T-helper 9 cell (primary cell): ENCODE measurements at regions not wholly inside any gene's neighbourhood (a gene's known extent, or its start where the extent isn't known, plus 50 kb on each side); places are given as distances from the start of the nearest gene placed in this dataset.

Experiments
- DNase-seq: peaks from one replicate; pipeline ENCODE4 v3.0.0-alpha.2; 2020

GRCh38 chr2:38509947-38510326, 92.8 kb downstream of the HNRNPLL start:
- no peak for DNase-seq

GRCh38 chr2:38509314-38509946, 93.3 kb downstream of the HNRNPLL start:
- DNase-seq, result no peak

GRCh38 chr2:38508311-38509039, 94.3 kb downstream of the HNRNPLL start:
- DNase-seq, result peak; percentile 70

GRCh38 chr2:38507712-38508111, 95.0 kb downstream of the HNRNPLL start:
- no peak for DNase-seq

GRCh38 chr2:38505779-38506178, 96.9 kb downstream of the HNRNPLL start:
- no peak for DNase-seq

- DNase-seq, result no peak
Observed at GRCh38 chr2:38504169-38504568, 98.6 kb downstream of the HNRNPLL start.

- no peak for DNase-seq
Observed at GRCh38 chr2:38502107-38502506, 100.6 kb downstream of the HNRNPLL start.

- DNase-seq, result no peak
Observed at GRCh38 chr2:38500283-38500634, 102.5 kb downstream of the HNRNPLL start.

- no peak for DNase-seq
Observed at GRCh38 chr2:38499548-38500282, 103.0 kb downstream of the HNRNPLL start.

GRCh38 chr2:38498045-38498481, 104.7 kb downstream of the HNRNPLL start:
- DNase-seq, result no peak

GRCh38 chr2:38497670-38498037, 105.1 kb downstream of the HNRNPLL start:
- no peak for DNase-seq

GRCh38 chr2:38496927-38497669, 105.6 kb downstream of the HNRNPLL start:
- DNase-seq, result no peak

- DNase-seq, result no peak
Observed at GRCh38 chr2:38495880-38496279, 106.8 kb downstream of the HNRNPLL start.

GRCh38 chr2:38494394-38494793, 108.3 kb downstream of the HNRNPLL start:
- no peak for DNase-seq

- no peak for DNase-seq
Observed at GRCh38 chr2:38492042-38492615, 110.6 kb downstream of the HNRNPLL start.

- no peak for DNase-seq
Observed at GRCh38 chr2:38491436-38491835, 111.3 kb downstream of the HNRNPLL start.

- no peak for DNase-seq
Observed at GRCh38 chr2:38489846-38490245, 112.8 kb upstream of the ATL2 start.

- DNase-seq, result no peak
Observed at GRCh38 chr2:38487852-38488251, 110.8 kb upstream of the ATL2 start.

- no peak for DNase-seq
Observed at GRCh38 chr2:38486213-38487026, 109.3 kb upstream of the ATL2 start.

- DNase-seq, result no peak
Observed at GRCh38 chr2:38485734-38486133, 108.7 kb upstream of the ATL2 start.

- DNase-seq, result no peak
Observed at GRCh38 chr2:38484957-38485356, 107.9 kb upstream of the ATL2 start.
